Fibroblast of villous mesenchyme (primary cell): ENCODE measurements at regions not wholly inside any gene's neighbourhood (a gene's known extent, or its start where the extent isn't known, plus 50 kb on each side); places are given as distances from the start of the nearest gene placed in this dataset.

Experiments used
- DNase-seq: peaks from one replicate; pipeline ENCODE4 v3.0.0-alpha.2; 2010; ENCODE audit warnings: low read depth
- H3K4me3 ChIP-seq: 2 replicates; pipeline ENCODE4 v1.5.1; 2011; ENCODE audit warnings: low read depth, mild to moderate bottlenecking, low read length
- TF ChIP-seq, protein P1 (sequence below): IDR thresholded peaks from 2 replicates; pipeline ENCODE4 v1.5.1; 2012; ENCODE audit warnings: low read depth, mild to moderate bottlenecking, low read length; ENCODE audit not compliant: insufficient read depth

DNA sequence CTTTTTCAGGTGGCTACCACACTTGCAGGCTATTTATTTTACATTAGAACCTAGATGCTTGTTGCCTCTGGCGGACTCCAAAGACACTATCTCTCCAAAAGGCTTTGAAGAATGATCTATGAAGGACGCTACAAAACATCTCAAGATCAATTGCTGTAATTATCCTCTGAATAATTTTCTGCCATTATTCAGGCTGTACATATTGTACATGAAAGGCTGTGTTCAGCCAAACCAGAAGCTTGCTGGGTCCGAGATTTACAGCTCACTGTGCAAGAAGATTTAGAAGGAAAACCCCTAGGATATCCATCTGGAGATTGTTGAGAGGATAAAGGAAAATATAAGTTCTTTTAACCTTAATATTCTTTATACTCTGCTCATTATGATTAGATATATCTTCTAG, 523.6 kb upstream of the PLXNA2 start:
- DNase-seq, result no peak
- no peak overlapping the region for H3K4me3 ChIP-seq
- TF ChIP-seq, protein P1, sequence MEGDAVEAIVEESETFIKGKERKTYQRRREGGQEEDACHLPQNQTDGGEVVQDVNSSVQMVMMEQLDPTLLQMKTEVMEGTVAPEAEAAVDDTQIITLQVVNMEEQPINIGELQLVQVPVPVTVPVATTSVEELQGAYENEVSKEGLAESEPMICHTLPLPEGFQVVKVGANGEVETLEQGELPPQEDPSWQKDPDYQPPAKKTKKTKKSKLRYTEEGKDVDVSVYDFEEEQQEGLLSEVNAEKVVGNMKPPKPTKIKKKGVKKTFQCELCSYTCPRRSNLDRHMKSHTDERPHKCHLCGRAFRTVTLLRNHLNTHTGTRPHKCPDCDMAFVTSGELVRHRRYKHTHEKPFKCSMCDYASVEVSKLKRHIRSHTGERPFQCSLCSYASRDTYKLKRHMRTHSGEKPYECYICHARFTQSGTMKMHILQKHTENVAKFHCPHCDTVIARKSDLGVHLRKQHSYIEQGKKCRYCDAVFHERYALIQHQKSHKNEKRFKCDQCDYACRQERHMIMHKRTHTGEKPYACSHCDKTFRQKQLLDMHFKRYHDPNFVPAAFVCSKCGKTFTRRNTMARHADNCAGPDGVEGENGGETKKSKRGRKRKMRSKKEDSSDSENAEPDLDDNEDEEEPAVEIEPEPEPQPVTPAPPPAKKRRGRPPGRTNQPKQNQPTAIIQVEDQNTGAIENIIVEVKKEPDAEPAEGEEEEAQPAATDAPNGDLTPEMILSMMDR, result no peak

DNA sequence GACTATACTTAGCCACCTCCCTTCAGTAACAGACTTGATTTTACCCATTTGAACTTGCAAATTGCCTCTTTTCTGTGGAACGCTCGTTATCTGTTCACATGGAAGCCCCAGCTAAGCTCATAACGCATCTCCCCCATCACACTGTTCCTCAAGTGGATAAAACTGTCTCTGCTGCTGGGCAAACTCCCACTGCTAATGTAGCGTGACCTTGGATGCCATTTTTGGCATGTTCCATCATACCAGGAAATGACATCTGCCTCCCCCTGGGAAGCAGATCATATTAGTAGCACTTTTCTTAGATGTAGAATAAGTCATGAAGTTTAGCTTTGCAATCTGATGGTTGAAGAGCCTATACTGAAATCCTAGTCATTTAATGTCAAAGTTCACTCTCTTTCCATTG, 528.7 kb upstream of the PLXNA2 start:
- no peak for DNase-seq

DNA sequence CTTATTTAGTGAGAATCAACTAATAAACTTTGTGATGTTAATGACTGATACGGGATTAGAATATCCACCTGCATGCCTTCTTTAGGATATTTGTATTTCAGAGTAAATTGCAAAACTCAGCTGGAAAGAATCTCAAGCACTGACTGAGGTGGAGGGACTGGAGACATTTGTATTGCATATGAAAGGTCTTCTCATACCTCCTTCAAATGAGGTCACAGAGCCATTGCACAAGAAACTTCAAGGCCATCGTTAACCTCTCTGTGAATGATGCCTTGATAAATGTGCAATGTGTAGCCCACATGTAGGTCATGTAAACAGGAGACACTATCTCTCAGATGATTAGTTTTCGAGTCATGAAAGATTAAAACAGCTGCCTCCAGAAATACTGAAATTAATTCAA, 531.7 kb upstream of the PLXNA2 start:
- TF ChIP-seq, protein P1, result no peak
- H3K4me3 ChIP-seq, result no peak overlapping the region
- no peak for DNase-seq

More for the DNA sequence above, 528.7 kb upstream of the PLXNA2 start:
- TF ChIP-seq, protein P1, result no peak
- no peak overlapping the region for H3K4me3 ChIP-seq

DNA sequence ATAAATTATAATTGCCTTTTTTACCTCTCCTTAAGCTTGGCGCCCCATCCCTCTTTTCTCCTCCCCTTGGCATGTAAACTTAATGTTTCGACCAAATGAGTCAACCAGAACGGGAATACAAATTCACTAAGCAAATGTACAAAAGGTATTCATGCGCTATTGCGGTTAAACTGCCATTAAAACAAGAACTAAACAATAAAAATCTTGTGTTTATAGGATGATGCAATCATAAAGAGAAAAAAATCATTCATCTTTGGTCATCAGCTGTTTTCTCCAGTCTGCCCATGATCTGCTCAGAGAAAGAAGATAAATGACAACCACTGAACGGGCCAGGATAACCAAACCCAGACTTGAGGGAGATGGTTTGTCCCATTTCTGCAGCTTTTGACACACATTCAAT, 534.2 kb upstream of the PLXNA2 start:
- H3K4me3 ChIP-seq, result no peak overlapping the region
- DNase-seq, result no peak
- TF ChIP-seq, protein P1, result no peak

DNA sequence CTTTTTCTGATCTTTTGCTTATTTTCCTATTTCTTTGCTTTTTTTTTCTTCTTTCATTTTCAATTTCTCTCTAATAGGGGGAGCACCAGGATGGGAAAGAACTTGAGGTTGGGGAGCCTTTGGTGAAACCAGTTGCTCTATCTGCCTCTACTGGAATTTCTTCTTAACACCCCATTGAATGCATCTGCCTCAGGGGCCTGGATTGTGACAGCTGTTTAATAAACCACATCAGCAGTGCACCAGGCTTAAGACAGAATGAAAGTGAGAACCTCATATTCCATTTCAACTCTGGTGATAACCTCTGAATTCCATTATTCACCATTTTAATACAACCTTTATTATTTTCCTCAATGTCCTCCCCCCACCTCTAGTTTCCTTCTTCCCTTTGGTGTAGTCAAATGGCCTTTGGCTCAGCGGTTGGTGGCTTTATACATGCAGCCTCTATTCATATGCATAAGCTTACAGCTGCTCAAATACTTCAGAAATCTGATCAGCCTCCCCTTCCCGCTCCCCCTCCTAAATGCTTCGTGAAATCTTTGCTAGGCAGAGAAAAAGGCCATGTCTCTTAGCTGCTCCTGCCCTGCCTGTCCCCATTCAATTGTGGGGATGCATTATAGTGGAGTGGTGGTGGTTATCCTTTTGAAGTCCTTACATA, 537.3 kb upstream of the PLXNA2 start:
- H3K4me3 ChIP-seq, result no peak overlapping the region
- DNase-seq, result no peak
- TF ChIP-seq, protein P1, result no peak

DNA sequence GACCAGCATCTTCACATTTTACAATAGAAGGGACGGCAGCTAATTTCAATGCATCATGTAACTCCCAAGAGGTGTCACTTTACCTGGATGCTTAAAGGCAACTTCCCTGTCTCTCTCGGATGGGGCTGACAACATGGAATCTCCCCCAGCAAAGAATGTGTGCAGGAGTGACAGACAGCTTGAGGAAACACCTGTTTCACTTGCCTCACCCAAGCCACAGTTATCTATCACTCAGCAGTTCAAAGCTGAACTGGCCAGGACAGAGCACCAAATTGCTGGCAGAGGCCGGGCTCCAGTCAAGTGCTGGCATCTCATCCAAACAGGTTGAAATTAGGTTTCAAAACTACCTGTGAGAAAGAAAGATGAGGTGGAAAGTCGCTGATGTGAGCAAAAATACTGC, 538.0 kb upstream of the PLXNA2 start:
- H3K4me3 ChIP-seq, result no peak overlapping the region
- TF ChIP-seq, protein P1, result no peak
- no peak for DNase-seq

DNA sequence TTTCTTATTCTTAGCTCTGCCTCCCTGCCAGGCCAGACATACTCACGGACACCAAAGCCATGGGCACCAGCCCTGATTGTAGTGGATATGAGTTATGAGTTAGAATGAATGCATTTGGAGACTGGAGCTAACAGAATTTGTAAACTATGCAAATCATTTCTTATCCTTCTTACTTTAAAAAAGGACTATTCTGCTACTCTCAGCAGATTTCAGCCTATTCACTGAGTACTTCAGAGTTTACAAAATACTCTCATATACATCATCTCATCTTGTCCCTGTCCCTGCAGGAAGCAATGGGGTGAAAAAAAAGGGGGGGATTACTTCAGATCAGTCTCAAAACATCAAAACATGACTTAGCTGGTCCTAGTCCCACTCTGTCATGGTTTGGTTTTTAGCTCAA, 541.4 kb upstream of the PLXNA2 start:
- H3K4me3 ChIP-seq, result no peak overlapping the region
- TF ChIP-seq, protein P1, result no peak
- DNase-seq, result no peak
